Mucosa of rectum (tissue), 2 donors: ENCODE measurements at regions not wholly inside any gene's neighbourhood (a gene's known extent, or its start where the extent isn't known, plus 50 kb on each side); places are given as distances from the start of the nearest gene placed in this dataset.

Experiments
- H3K27ac ChIP-seq, 2 donors: one replicate each; pipeline ENCODE4 v1.7.0; 2013; ENCODE audit warnings: inconsistent platforms in 2 of 2, low read depth in 2 of 2, low read length in 2 of 2
- H3K27me3 ChIP-seq, 2 donors: one replicate each; pipeline ENCODE4 v1.7.0; 2013; ENCODE audit warnings: low read length in 2 of 2; ENCODE audit not compliant: control insufficient read depth in 2 of 2, insufficient read depth in 2 of 2
- H3K36me3 ChIP-seq, 2 donors: one replicate each; pipeline ENCODE4 v1.7.0; 2013; ENCODE audit warnings: low read length in 2 of 2; ENCODE audit not compliant: control insufficient read depth in 2 of 2, insufficient read depth in 2 of 2
- H3K4me1 ChIP-seq, 2 donors: one replicate each; pipeline ENCODE4 v1.7.0; 2013; ENCODE audit warnings: low read length in 2 of 2, mild to moderate bottlenecking in 1 of 2; ENCODE audit not compliant: control insufficient read depth in 2 of 2, insufficient read depth in 2 of 2
- H3K4me3 ChIP-seq, 2 donors: one replicate each; pipeline ENCODE4 v1.7.0; 2013; ENCODE audit warnings: low read length in 2 of 2
- H3K9ac ChIP-seq, 2 donors: one replicate each; pipeline ENCODE4 v1.7.0; 2013; ENCODE audit warnings: low read length in 2 of 2, low read depth in 1 of 2, mild to moderate bottlenecking in 1 of 2
- H3K9me3 ChIP-seq, 2 donors: one replicate each; pipeline ENCODE4 v1.7.0; 2013; ENCODE audit warnings: low read length in 2 of 2; ENCODE audit not compliant: control insufficient read depth in 2 of 2
- donor health status: healthy.
- donor health status: Normal muscosa, but diverticular disease.

DNA sequence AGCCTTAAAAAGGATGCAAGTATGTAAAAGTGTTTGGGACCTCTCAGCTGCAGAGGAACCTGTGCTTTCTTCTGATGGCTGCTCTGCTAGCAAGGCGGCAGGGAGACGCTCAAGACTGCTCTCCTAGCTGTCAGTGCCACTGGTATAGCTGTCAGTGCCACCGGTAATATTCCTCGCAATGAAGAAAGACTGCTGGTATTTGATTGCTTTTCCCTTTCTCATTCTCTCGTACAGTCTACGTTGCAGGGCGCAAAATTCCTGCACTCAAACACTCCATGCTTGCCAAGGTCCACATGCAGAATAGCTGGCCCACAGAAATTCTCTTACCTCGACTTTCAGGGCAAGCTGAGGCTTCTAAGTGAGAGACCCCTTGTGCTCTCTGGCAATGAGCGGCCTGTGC, 432.6 kb upstream of the KLF6 start:
- Histone ChIP-seq H3K9ac (peak overlapping the region; percentile 51 to 63), H3K36me3 (no peaks in the 10 kb centered on the region), H3K4me3 (peak overlapping the region; percentile 42 to 74), H3K4me1 (peaks cover 19 to 35% of the 10 kb centered on the region in 2 donors), H3K27ac (peak overlapping the region; percentile 69 to 83), H3K27me3 (no peaks in the 10 kb centered on the region), H3K9me3 (no peaks in the 10 kb centered on the region)

DNA sequence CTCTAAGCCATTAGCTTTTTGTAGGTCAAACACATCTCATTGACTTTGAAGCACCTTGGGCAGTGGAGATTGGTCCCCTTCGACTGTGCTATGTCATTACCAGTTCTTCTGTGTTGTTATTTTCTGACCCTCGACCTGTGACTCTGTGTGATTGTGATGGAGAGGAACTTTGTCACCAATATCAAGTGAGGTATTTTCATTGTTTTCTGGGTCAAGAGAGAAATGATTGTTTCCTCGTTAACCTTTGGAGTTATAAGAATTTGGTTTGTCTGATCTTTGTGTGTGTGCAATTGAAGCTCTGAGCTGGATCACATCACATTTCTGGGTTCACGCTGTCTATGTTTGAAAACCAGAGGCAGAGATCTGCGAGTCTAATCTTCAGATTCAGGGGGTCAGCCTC, 432.2 kb upstream of the KLF6 start:
- Histone ChIP-seq H3K4me3 (peak overlapping the region; percentile 42 to 74), H3K9ac (peak overlapping the region; percentile 51 to 63), H3K27ac (peak overlapping the region; percentile 69 to 83), H3K4me1 (peaks cover 19 to 35% of the 10 kb centered on the region in 2 donors), H3K9me3 (no peaks in the 10 kb centered on the region), H3K36me3 (no peaks in the 10 kb centered on the region), H3K27me3 (no peaks in the 10 kb centered on the region)

GRCh38 chr10:4216726-4217125, 431.7 kb upstream of the KLF6 start:
- H3K27ac ChIP-seq = peak overlapping the region; percentile 69 to 83
- no peaks in the 10 kb centered on the region for H3K9me3 ChIP-seq
- no peaks in the 10 kb centered on the region for H3K36me3 ChIP-seq
- no peak overlapping the region for H3K4me3 ChIP-seq
- H3K9ac ChIP-seq = no peak overlapping the region
- peaks cover 19 to 35% of the 10 kb centered on the region in 2 donors for H3K4me1 ChIP-seq
- no peaks in the 10 kb centered on the region for H3K27me3 ChIP-seq

GRCh38 chr10:4215963-4216575, 431.1 kb upstream of the KLF6 start:
- H3K27ac ChIP-seq = peak overlapping the region; percentile 69 to 83

DNA sequence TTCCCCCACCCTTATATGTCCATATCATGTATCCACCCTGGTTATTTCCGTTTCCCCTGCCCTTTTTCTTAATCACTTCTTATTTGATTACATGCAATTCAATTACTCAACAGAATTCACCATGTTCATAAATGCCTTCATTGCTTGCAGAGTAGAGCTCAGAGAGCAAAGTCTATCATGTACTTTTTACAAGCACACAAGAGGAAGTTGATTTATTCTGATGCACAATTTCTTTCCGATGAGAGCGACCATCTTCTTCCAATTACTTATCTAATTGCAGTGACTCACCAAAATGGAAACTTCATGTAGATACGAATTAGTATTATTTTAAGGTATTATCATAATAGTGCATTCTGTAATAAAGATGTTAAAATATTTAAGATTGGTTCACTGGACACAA, 430.5 kb upstream of the KLF6 start:
- no peak overlapping the region for H3K9ac ChIP-seq
- peak overlapping the region; percentile 69 to 83 for H3K27ac ChIP-seq
- H3K4me3 ChIP-seq = no peak overlapping the region
- no peaks in the 10 kb centered on the region for H3K9me3 ChIP-seq
- no peaks in the 10 kb centered on the region for H3K36me3 ChIP-seq
- H3K4me1 ChIP-seq = peaks cover 19 to 35% of the 10 kb centered on the region in 2 donors
- no peaks in the 10 kb centered on the region for H3K27me3 ChIP-seq

More at GRCh38 chr10:4215963-4216575, 431.1 kb upstream of the KLF6 start:
- peaks cover 19 to 35% of the 10 kb centered on the region in 2 donors for H3K4me1 ChIP-seq
- H3K36me3 ChIP-seq = no peaks in the 10 kb centered on the region
- H3K9me3 ChIP-seq = no peaks in the 10 kb centered on the region
- no peak overlapping the region for H3K4me3 ChIP-seq
- no peak overlapping the region for H3K9ac ChIP-seq
- H3K27me3 ChIP-seq = no peaks in the 10 kb centered on the region

DNA sequence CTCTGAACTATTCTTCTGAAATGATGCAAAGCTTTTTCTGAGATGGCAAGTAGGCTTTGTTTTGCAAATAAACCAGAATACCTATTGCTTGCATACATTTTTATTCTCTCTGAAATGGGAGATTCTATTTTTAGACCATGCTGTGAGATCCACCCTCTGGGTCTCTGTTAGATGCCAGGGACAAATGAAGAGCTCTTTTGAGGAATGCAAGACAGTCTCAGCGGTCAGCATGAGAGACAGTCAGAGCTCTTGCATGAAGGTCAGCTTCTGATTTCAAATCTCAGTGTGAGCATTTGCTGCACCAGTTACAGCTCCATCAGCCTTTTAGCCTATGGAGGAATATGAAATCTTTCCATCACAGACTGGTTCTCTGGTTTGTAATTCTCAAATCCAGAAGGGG, 429.9 kb upstream of the KLF6 start:
- peaks cover 19 to 35% of the 10 kb centered on the region in 2 donors for H3K4me1 ChIP-seq
- H3K4me3 ChIP-seq = peak overlapping the region in 1 of 2 donors; percentile 33
- H3K27ac ChIP-seq = peak overlapping the region; percentile 59 to 61
- H3K9ac ChIP-seq = no peak overlapping the region
- no peaks in the 10 kb centered on the region for H3K9me3 ChIP-seq
- no peaks in the 10 kb centered on the region for H3K36me3 ChIP-seq
- H3K27me3 ChIP-seq = no peaks in the 10 kb centered on the region

GRCh38 chr10:4213441-4213840, 428.4 kb upstream of the KLF6 start:
- peak overlapping the region in 1 of 2 donors; percentile 6 for H3K27ac ChIP-seq
- H3K9me3 ChIP-seq = no peaks in the 10 kb centered on the region
- H3K4me1 ChIP-seq = peaks cover 19 to 35% of the 10 kb centered on the region in 2 donors
- no peaks in the 10 kb centered on the region for H3K36me3 ChIP-seq
- no peak overlapping the region for H3K9ac ChIP-seq
- no peaks in the 10 kb centered on the region for H3K27me3 ChIP-seq
- no peak overlapping the region for H3K4me3 ChIP-seq

DNA sequence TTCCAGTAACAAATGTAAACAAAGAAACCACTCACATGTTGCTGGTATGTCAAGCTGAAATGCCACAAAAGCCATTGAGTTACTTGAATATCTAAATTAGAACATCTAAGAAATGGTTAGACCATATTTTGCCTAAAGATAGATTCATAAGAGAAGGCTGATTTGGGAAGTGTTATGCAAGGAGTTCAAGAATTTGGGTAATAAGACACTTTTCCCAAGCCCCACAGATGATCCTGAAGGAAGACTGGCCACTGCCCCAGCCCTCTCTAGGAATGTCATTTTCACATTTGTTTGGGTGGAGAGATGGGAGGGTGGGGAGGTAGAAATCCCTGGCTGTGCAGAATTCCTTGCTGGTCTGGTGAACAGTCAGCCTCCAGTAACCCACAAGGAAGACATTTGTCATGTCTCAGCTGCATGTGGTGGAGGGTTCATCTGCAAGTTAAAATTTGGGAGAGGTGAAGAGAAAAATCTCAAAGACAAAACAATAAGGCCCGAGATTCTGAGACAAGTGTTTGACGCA, 427.2 kb upstream of the KLF6 start:
- Histone ChIP-seq H3K9me3 (no peaks in the 10 kb centered on the region), H3K4me1 (peaks cover 15 to 31% of the 10 kb centered on the region in 2 donors), H3K9ac (no peak overlapping the region), H3K36me3 (no peaks in the 10 kb centered on the region), H3K27ac (no peak overlapping the region), H3K27me3 (no peaks in the 10 kb centered on the region), H3K4me3 (no peak overlapping the region)

DNA sequence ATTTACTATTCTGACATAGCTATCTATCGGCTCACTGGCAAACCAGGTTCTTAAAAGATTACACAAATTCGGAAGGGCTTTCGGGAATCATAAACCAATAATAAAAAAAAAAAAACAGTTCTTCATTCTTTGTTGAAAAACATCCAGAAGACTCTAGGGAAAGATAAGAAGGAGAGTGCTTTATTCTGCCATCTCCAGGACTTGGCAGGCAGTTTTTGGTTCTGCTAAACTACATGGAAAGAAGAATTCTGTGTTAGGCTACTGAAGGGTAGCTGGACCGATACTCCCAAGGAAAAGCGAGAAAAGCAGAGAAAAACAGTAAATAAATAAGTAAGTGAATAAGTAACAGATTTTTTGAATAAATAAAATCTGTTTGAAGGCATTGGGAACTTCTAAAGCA, 423.5 kb upstream of the KLF6 start:
- no peak overlapping the region for H3K4me3 ChIP-seq
- no peak overlapping the region for H3K27ac ChIP-seq
- H3K36me3 ChIP-seq = no peaks in the 10 kb centered on the region
- no peaks in the 10 kb centered on the region for H3K9me3 ChIP-seq
- peaks cover 5 to 18% of the 10 kb centered on the region in 2 donors for H3K4me1 ChIP-seq
- no peak overlapping the region for H3K9ac ChIP-seq
- no peaks in the 10 kb centered on the region for H3K27me3 ChIP-seq

GRCh38 chr10:4205113-4205512, 420.1 kb upstream of the KLF6 start:
- Histone ChIP-seq H3K4me3 (no peak overlapping the region), H3K27ac (peak overlapping the region; percentile 28 to 53), H3K9me3 (no peaks in the 10 kb centered on the region), H3K4me1 (peaks cover 5 to 14% of the 10 kb centered on the region in 2 donors), H3K27me3 (no peaks in the 10 kb centered on the region), H3K36me3 (no peaks in the 10 kb centered on the region), H3K9ac (no peak overlapping the region)
